ENCODE measurements at regions not wholly inside any gene's neighbourhood (a gene's known extent, or its start where the extent isn't known, plus 50 kb on each side); places are given as distances from the start of the nearest gene placed in this dataset.

- no peak for TF ChIP-seq ZNF274 (IDR thresholded peaks at IDR 0.05; ENCODE audit: low read depth, low read length)
- TF ChIP-seq YY1 (IDR thresholded peaks at IDR 0.05; ENCODE audit: insufficient read depth, insufficient read length), result no peak
- TF ChIP-seq SUZ12 (IDR thresholded peaks at IDR 0.05; ENCODE audit: extremely low read depth, insufficient read depth, insufficient read length), result no peak
These were observed 212.5 kb upstream of the XYLT1 start for GRCh38 chr16:17683281-17683680.
